SK-N-MC (cell line): ENCODE measurements at regions not wholly inside any gene's neighbourhood (a gene's known extent, or its start where the extent isn't known, plus 50 kb on each side); places are given as distances from the start of the nearest gene placed in this dataset.

Experiments used
- EZH2 ChIP-seq: fragments of 200-600 bp; sonication (generic); IDR thresholded peaks from one replicate; pipeline ENCODE4 v1.6.1; 2017; ENCODE audit warnings: antibody characterized with exemption
- POLR2AphosphoS5 ChIP-seq: IDR thresholded peaks from 2 replicates; pipeline ENCODE4 v1.6.1; 2012; ENCODE audit warnings: mild to moderate bottlenecking, low read depth, low read length, borderline replicate concordance

- TF ChIP-seq EZH2 (no peak), POLR2AphosphoS5 (no peak)
Observed at GRCh38 chr2:239790313-239790712, 234.8 kb downstream of the NDUFA10 start.
